VCaP (cell line): ENCODE measurements at regions not wholly inside any gene's neighbourhood (a gene's known extent, or its start where the extent isn't known, plus 50 kb on each side); places are given as distances from the start of the nearest gene placed in this dataset.

Experiments
- H3K27ac ChIP-seq: fragments of 450-650 bp; 2 replicates; pipeline ENCODE4 v1.5.1; 2017
- CTCF ChIP-seq: fragments of 450-650 bp; conservative IDR thresholded peaks from 2 replicates; pipeline ENCODE4 v1.5.1; 2017; ENCODE audit warnings: mild to moderate bottlenecking, moderate library complexity

GRCh38 chr14:65234752-65235361 is 132.5 kb upstream of the MAX start:
- no peak overlapping the region for H3K27ac ChIP-seq

GRCh38 chr14:65237023-65237814 is 134.9 kb upstream of the MAX start:
- H3K27ac ChIP-seq: no peak overlapping the region
- no peak for TF ChIP-seq CTCF

More at GRCh38 chr14:65234752-65235361, 132.5 kb upstream of the MAX start:
- TF ChIP-seq CTCF: no peak

GRCh38 chr14:65237941-65238340 is 135.6 kb upstream of the MAX start:
- H3K27ac ChIP-seq: no peak overlapping the region

GRCh38 chr14:65238456-65238855 is 136.1 kb upstream of the MAX start:
- no peak overlapping the region for H3K27ac ChIP-seq
- TF ChIP-seq CTCF: no peak

More at GRCh38 chr14:65237941-65238340, 135.6 kb upstream of the MAX start:
- TF ChIP-seq CTCF: no peak

- no peak for TF ChIP-seq CTCF
- no peak overlapping the region for H3K27ac ChIP-seq
Observed at GRCh38 chr14:65239143-65239937, 137.0 kb upstream of the MAX start.

GRCh38 chr14:65239938-65240296 is 137.6 kb upstream of the MAX start:
- no peak overlapping the region for H3K27ac ChIP-seq
- TF ChIP-seq CTCF: no peak

GRCh38 chr14:65241125-65241752 is 138.9 kb upstream of the MAX start:
- H3K27ac ChIP-seq: no peak overlapping the region
- no peak for TF ChIP-seq CTCF
